Activated CD4-positive, alpha-beta T cell treated with anti-CD3 and anti-CD28 coated beads for 36 hours (primary cell): ENCODE measurements at regions not wholly inside any gene's neighbourhood (a gene's known extent, or its start where the extent isn't known, plus 50 kb on each side); places are given as distances from the start of the nearest gene placed in this dataset.

ENCODE experiments used
- ATAC-seq: fragments of 200-7000 bp; cut with Tn5 transposase; one replicate; pipeline ENCODE4 v1.10.0; 2021; ENCODE audit warnings: mild to moderate bottlenecking, moderate library complexity
- CTCF ChIA-PET: fragments of 350-600 bp; sonication (Branson Sonifier 250); formaldehyde crosslinking; loops from one replicate; lab custom pipeline; 2021; ENCODE audit warnings: antibody characterized with exemption; lab: Charles Lee
- POLR2A ChIA-PET: fragments of 350-600 bp; sonication (Branson Sonifier 250); formaldehyde crosslinking; loops from one replicate; lab custom pipeline; 2021; ENCODE audit warnings: antibody characterized with exemption, inconsistent platforms; lab: Charles Lee
- DNase-seq: peaks from one replicate; pipeline ENCODE4 v3.0.0-alpha.2; 2020
- H3K27ac Mint-ChIP-seq: one replicate; pipeline ENCODE4 v1.8.0; 2021; ENCODE audit warnings: mixed read lengths
- H3K27me3 Mint-ChIP-seq: one replicate; pipeline ENCODE4 v1.8.0; 2021; ENCODE audit warnings: mixed read lengths
- H3K36me3 Mint-ChIP-seq: one replicate; pipeline ENCODE4 v1.8.0; 2021; ENCODE audit warnings: low read depth, mixed read lengths
- H3K4me1 Mint-ChIP-seq: one replicate; pipeline ENCODE4 v1.8.0; 2021; ENCODE audit warnings: mixed read lengths
- H3K4me3 Mint-ChIP-seq: one replicate; pipeline ENCODE4 v1.8.0; 2021; ENCODE audit warnings: mild to moderate bottlenecking, moderate library complexity, mixed read lengths
- H3K9me3 Mint-ChIP-seq: one replicate; pipeline ENCODE4 v1.8.0; 2021; ENCODE audit warnings: low read depth, mixed read lengths
- intact Hi-C, 2 experiments: fragments of 100-400 bp; cut with DNase I in 1 of 2; cut with micrococcal nuclease in 1 of 2; formaldehyde crosslinking; loops; one replicate each; pipeline versions ENCODE4 v1.14.2 to v1.15.1; 2022 to 2024; cut with DNase I, micrococcal nuclease

GRCh38 chr1:55626326-55626725, 411.2 kb upstream of the USP24 start:
- Mint-ChIP-seq H3K4me3 (no peak overlapping the region), H3K9me3 (no peaks in the 10 kb centered on the region), H3K27me3 (peaks cover 10% of the 10 kb centered on the region), H3K36me3 (no peaks in the 10 kb centered on the region), H3K27ac (no peak overlapping the region), H3K4me1 (no peaks in the 10 kb centered on the region)
- no peak for ATAC-seq
- ChIA-PET POLR2A (no interaction called here), CTCF (no interaction called here)
- intact Hi-C loops: no loop called here
- no peak for DNase-seq

GRCh38 chr1:55624766-55625165, 409.6 kb upstream of the USP24 start:
- ATAC-seq: no peak
- peaks cover 11% of the 10 kb centered on the region for H3K27me3 Mint-ChIP-seq
- no peak overlapping the region for H3K27ac Mint-ChIP-seq
- H3K4me3 Mint-ChIP-seq: no peak overlapping the region
- CTCF ChIA-PET: no interaction called here
- H3K9me3 Mint-ChIP-seq: no peaks in the 10 kb centered on the region
- DNase-seq: no peak
- H3K4me1 Mint-ChIP-seq: no peaks in the 10 kb centered on the region
- POLR2A ChIA-PET: no interaction called here
- H3K36me3 Mint-ChIP-seq: no peaks in the 10 kb centered on the region
- intact Hi-C loops: no loop called here

GRCh38 chr1:55623311-55623710, 408.1 kb upstream of the USP24 start:
- ChIA-PET CTCF (no interaction called here), POLR2A (no interaction called here)
- H3K27me3 Mint-ChIP-seq: peaks cover 13% of the 10 kb centered on the region
- intact Hi-C loops: no loop called here
- H3K27ac Mint-ChIP-seq: no peak overlapping the region
- H3K4me3 Mint-ChIP-seq: no peak overlapping the region
- ATAC-seq (no peak), DNase-seq (no peak)
- no peaks in the 10 kb centered on the region for H3K4me1 Mint-ChIP-seq
- no peaks in the 10 kb centered on the region for H3K36me3 Mint-ChIP-seq
- no peaks in the 10 kb centered on the region for H3K9me3 Mint-ChIP-seq

- CTCF ChIA-PET: interaction anchor here (0.8 kb wide), 1 partner anchor 246 kb away, joined by 4 read pairs; no protein-coding TSS in a partner anchor
Measured at GRCh38 chr1:55622074-55622473, 406.9 kb upstream of the USP24 start.

GRCh38 chr1:55618199-55618598, 403.0 kb upstream of the USP24 start:
- Mint-ChIP-seq H3K36me3 (no peaks in the 10 kb centered on the region), H3K4me1 (no peaks in the 10 kb centered on the region), H3K27ac (no peak overlapping the region), H3K27me3 (peaks cover 7% of the 10 kb centered on the region), H3K4me3 (no peak overlapping the region), H3K9me3 (no peaks in the 10 kb centered on the region)
- ATAC-seq (no peak), DNase-seq (no peak)
- CTCF ChIA-PET: no interaction called here
- POLR2A ChIA-PET: no interaction called here
- intact Hi-C loops: no loop called here

More at GRCh38 chr1:55622074-55622473, 406.9 kb upstream of the USP24 start:
- DNase-seq: no peak
- Mint-ChIP-seq H3K4me1 (no peaks in the 10 kb centered on the region), H3K27me3 (peaks cover 6% of the 10 kb centered on the region), H3K4me3 (no peak overlapping the region), H3K27ac (no peak overlapping the region), H3K9me3 (no peaks in the 10 kb centered on the region), H3K36me3 (no peaks in the 10 kb centered on the region)
- intact Hi-C loops: no loop called here
- ATAC-seq: no peak
- POLR2A ChIA-PET: no interaction called here

- H3K4me3 Mint-ChIP-seq: no peak overlapping the region
- intact Hi-C loops: no loop called here
- POLR2A ChIA-PET: no interaction called here
- DNase-seq: no peak
- no peak for ATAC-seq
- H3K9me3 Mint-ChIP-seq: no peaks in the 10 kb centered on the region
- peaks cover 9% of the 10 kb centered on the region for H3K27me3 Mint-ChIP-seq
- H3K36me3 Mint-ChIP-seq: no peaks in the 10 kb centered on the region
- no peak overlapping the region for H3K27ac Mint-ChIP-seq
- CTCF ChIA-PET: no interaction called here
- H3K4me1 Mint-ChIP-seq: no peaks in the 10 kb centered on the region
Measured at GRCh38 chr1:55617288-55617982, 402.3 kb upstream of the USP24 start.

- H3K4me1 Mint-ChIP-seq: no peaks in the 10 kb centered on the region
- H3K4me3 Mint-ChIP-seq: no peak overlapping the region
- ATAC-seq: no peak
- H3K27ac Mint-ChIP-seq: no peak overlapping the region
- intact Hi-C loops: no loop called here
- POLR2A ChIA-PET: no interaction called here
- CTCF ChIA-PET: no interaction called here
- peaks cover 5% of the 10 kb centered on the region for H3K9me3 Mint-ChIP-seq
- H3K27me3 Mint-ChIP-seq: peaks cover 11% of the 10 kb centered on the region
- DNase-seq: no peak
- no peaks in the 10 kb centered on the region for H3K36me3 Mint-ChIP-seq
Measured at GRCh38 chr1:55612988-55613387, 397.8 kb upstream of the USP24 start.

- no peak overlapping the region for H3K27ac Mint-ChIP-seq
- H3K4me1 Mint-ChIP-seq: no peaks in the 10 kb centered on the region
- no peaks in the 10 kb centered on the region for H3K36me3 Mint-ChIP-seq
- DNase-seq (no peak), ATAC-seq (no peak)
- ChIA-PET POLR2A (no interaction called here), CTCF (no interaction called here)
- H3K9me3 Mint-ChIP-seq: peaks cover 5% of the 10 kb centered on the region
- H3K4me3 Mint-ChIP-seq: no peak overlapping the region
- intact Hi-C loops: no loop called here
- H3K27me3 Mint-ChIP-seq: peaks cover 13% of the 10 kb centered on the region
Measured at GRCh38 chr1:55611123-55611522, 396.0 kb upstream of the USP24 start.

GRCh38 chr1:55610203-55610602, 395.0 kb upstream of the USP24 start:
- H3K9me3 Mint-ChIP-seq: peaks cover 5% of the 10 kb centered on the region
- no peak overlapping the region for H3K4me3 Mint-ChIP-seq
- peaks cover 13% of the 10 kb centered on the region for H3K27me3 Mint-ChIP-seq
- CTCF ChIA-PET: interaction anchor here (0.6 kb wide), 1 partner anchor 63 kb away, joined by 3 read pairs; no protein-coding TSS in a partner anchor
- DNase-seq: no peak
- ATAC-seq: no peak
- no peaks in the 10 kb centered on the region for H3K4me1 Mint-ChIP-seq
- intact Hi-C loops: no loop called here
- H3K27ac Mint-ChIP-seq: no peak overlapping the region
- POLR2A ChIA-PET: no interaction called here
- H3K36me3 Mint-ChIP-seq: no peaks in the 10 kb centered on the region

GRCh38 chr1:55609630-55610029, 394.5 kb upstream of the USP24 start:
- DNase-seq (no peak), ATAC-seq (no peak)
- no peaks in the 10 kb centered on the region for H3K4me1 Mint-ChIP-seq
- CTCF ChIA-PET: interaction anchor here (0.6 kb wide), 1 partner anchor 62 kb away, joined by 3 read pairs; no protein-coding TSS in a partner anchor
- H3K36me3 Mint-ChIP-seq: no peaks in the 10 kb centered on the region
- H3K9me3 Mint-ChIP-seq: peaks cover 5% of the 10 kb centered on the region
- intact Hi-C loops: no loop called here
- H3K27ac Mint-ChIP-seq: no peak overlapping the region
- H3K27me3 Mint-ChIP-seq: peaks cover 13% of the 10 kb centered on the region
- H3K4me3 Mint-ChIP-seq: no peak overlapping the region
- POLR2A ChIA-PET: no interaction called here

GRCh38 chr1:55605155-55605554, 390.0 kb upstream of the USP24 start:
- no peak overlapping the region for H3K4me3 Mint-ChIP-seq
- no peaks in the 10 kb centered on the region for H3K36me3 Mint-ChIP-seq
- H3K27ac Mint-ChIP-seq: no peak overlapping the region
- no peak for ATAC-seq
- CTCF ChIA-PET: no interaction called here
- intact Hi-C loops: no loop called here
- H3K27me3 Mint-ChIP-seq: peaks cover 11% of the 10 kb centered on the region
- DNase-seq: no peak
- POLR2A ChIA-PET: no interaction called here
- H3K4me1 Mint-ChIP-seq: no peaks in the 10 kb centered on the region
- peaks cover 5% of the 10 kb centered on the region for H3K9me3 Mint-ChIP-seq

- no peak overlapping the region for H3K4me3 Mint-ChIP-seq
- CTCF ChIA-PET: no interaction called here
- POLR2A ChIA-PET: no interaction called here
- H3K9me3 Mint-ChIP-seq: peaks cover 5% of the 10 kb centered on the region
- H3K27me3 Mint-ChIP-seq: peaks cover 14% of the 10 kb centered on the region
- H3K27ac Mint-ChIP-seq: no peak overlapping the region
- ATAC-seq (no peak), DNase-seq (no peak)
- intact Hi-C loops: no loop called here
- H3K36me3 Mint-ChIP-seq: no peaks in the 10 kb centered on the region
- H3K4me1 Mint-ChIP-seq: no peaks in the 10 kb centered on the region
Measured at GRCh38 chr1:55604749-55605148, 389.6 kb upstream of the USP24 start.
